ENCODE measurements at regions not wholly inside any gene's neighbourhood (a gene's known extent, or its start where the extent isn't known, plus 50 kb on each side); places are given as distances from the start of the nearest gene placed in this dataset.

DNA sequence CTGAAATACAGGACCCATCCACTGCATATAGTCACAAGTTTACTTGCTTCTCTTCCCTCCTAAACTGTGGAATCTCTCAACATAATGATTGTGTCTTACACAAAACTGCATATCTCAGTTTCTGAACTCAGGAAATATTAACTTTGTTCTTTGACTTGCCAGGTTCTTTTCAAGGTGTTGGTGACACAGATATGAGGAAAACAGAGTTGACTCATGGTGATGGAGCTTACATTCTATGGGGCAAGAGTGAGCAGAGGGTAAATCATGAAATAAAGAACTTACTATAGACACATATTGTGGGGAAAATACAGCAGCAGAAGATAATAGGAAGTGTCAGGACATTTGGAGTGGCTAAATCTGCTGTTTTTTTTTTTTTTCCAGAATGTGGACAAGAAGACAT is 72.5 kb upstream of the IGFBP3 start:
- TF ChIP-seq, protein P1, sequence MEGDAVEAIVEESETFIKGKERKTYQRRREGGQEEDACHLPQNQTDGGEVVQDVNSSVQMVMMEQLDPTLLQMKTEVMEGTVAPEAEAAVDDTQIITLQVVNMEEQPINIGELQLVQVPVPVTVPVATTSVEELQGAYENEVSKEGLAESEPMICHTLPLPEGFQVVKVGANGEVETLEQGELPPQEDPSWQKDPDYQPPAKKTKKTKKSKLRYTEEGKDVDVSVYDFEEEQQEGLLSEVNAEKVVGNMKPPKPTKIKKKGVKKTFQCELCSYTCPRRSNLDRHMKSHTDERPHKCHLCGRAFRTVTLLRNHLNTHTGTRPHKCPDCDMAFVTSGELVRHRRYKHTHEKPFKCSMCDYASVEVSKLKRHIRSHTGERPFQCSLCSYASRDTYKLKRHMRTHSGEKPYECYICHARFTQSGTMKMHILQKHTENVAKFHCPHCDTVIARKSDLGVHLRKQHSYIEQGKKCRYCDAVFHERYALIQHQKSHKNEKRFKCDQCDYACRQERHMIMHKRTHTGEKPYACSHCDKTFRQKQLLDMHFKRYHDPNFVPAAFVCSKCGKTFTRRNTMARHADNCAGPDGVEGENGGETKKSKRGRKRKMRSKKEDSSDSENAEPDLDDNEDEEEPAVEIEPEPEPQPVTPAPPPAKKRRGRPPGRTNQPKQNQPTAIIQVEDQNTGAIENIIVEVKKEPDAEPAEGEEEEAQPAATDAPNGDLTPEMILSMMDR (IDR thresholded peaks at IDR 0.05; ENCODE audit: low read depth, low read length, missing input control), result no peak
- TF ChIP-seq ATF3 (IDR thresholded peaks at IDR 0.05) (no peak), FOXA1 (IDR thresholded peaks at IDR 0.05) (no peak), EGR1 (IDR thresholded peaks at IDR 0.05; ENCODE audit: low read depth in 2 of 2) (no peak)
- TF ChIP-seq, protein P2, sequence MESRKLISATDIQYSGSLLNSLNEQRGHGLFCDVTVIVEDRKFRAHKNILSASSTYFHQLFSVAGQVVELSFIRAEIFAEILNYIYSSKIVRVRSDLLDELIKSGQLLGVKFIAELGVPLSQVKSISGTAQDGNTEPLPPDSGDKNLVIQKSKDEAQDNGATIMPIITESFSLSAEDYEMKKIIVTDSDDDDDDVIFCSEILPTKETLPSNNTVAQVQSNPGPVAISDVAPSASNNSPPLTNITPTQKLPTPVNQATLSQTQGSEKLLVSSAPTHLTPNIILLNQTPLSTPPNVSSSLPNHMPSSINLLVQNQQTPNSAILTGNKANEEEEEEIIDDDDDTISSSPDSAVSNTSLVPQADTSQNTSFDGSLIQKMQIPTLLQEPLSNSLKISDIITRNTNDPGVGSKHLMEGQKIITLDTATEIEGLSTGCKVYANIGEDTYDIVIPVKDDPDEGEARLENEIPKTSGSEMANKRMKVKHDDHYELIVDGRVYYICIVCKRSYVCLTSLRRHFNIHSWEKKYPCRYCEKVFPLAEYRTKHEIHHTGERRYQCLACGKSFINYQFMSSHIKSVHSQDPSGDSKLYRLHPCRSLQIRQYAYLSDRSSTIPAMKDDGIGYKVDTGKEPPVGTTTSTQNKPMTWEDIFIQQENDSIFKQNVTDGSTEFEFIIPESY (IDR thresholded peaks at IDR 0.05), result no peak

Measured in liver (tissue), 3 donors.